Hypothalamus (tissue), 51 donors: ENCODE measurements at regions not wholly inside any gene's neighbourhood (a gene's known extent, or its start where the extent isn't known, plus 50 kb on each side); places are given as distances from the start of the nearest gene placed in this dataset.
"Not testable (repeated sequence)": the region's sequence is repeated elsewhere in the genome, so short reads cannot be mapped to it uniquely, and the experiment has no call there.

Experiments used
- DNase-seq, 51 donors: peaks; one replicate each; lab custom pipeline; 2025; lab: John Stamatoyannopoulos, UW

GRCh38 chr13:76829572-76830327 is 56.5 kb downstream of the KCTD12 start:
- no peak for DNase-seq

- DNase-seq: no peak
Measured at GRCh38 chr13:76828316-76828741, 57.9 kb downstream of the KCTD12 start.

DNA sequence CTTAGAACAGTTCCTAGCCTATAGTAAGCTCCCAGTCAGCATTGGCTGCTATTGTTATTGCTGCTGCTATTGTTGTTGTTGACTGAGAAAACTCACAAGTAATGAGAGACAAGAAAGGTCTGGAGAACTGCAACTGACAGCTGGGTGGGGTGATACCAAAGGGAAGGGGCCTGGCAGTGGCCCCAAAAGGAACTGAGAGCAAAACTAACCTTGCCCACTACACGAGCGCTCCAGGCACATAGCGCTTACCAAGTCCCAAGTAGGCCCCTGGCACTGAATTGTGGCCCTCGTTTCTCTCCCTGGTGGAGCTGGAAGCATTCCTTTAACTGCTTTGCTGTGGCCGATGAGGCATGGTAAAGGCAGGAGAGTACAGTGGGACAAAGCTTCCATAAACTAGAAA is 59.7 kb downstream of the KCTD12 start:
- DNase-seq: peak in 1 of 51 donors; percentile 18

DNA sequence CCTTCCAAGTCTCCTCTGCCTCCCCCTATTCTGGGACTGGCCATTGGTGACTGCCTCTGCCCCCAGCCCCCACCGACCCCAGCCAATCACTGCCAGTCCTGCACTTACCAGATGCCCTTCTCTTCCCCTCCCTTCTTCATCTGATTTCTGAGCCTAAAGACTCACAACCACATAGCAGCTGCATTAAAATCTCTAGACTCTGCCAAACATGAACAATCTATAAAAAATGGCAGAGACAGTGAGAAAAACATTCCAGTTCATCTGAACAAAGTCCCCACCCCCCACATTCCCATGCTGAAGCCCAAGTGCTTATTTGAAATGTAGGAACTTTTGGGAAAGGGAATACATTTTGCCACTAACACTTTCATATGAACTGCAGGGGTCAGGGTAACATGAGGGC is 60.8 kb downstream of the KCTD12 start:
- no peak for DNase-seq

DNA sequence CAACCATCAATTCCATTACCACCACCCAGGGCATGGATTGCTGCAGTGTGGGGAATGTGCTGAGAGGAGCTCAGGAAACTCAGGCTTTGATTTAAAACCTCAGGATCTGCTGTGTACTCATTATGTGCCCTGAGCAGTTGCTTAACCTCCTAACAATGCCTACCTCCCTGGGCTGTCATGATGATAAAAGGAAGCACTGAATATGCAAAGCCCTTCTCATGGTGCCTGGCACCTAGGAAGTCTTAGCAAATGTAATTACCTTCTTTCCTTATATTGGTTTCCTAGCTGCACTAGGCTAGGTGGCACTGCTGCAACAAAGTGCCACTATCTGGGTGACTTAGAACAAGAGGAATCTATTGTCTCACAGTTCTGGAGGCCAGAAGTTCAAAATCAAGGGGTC is 62.2 kb downstream of the KCTD12 start:
- DNase-seq: no peak

- DNase-seq: peak in 1 of 51 donors; percentile 5
Measured at GRCh38 chr13:76822698-76823267, 63.4 kb downstream of the KCTD12 start.

DNA sequence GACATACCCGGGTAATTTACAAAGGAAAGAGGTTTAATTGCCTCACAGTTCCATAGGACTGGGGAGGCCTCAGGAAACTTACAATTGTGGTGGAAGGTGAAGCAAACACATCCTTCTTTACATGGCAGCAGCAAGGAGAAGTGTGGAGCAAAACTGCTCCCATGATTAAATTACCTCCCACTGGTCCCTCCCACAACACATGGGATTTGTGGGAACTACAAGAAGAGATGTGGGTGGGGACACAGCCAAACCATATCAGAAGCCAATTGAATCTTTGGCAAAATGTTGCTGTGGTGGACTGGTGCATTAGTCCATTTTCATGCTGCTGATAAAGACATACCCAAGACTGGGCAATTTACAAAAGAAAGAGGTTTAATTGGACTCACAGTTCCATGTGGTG is 65.0 kb downstream of the KCTD12 start:
- not testable (repeated sequence) for DNase-seq

DNA sequence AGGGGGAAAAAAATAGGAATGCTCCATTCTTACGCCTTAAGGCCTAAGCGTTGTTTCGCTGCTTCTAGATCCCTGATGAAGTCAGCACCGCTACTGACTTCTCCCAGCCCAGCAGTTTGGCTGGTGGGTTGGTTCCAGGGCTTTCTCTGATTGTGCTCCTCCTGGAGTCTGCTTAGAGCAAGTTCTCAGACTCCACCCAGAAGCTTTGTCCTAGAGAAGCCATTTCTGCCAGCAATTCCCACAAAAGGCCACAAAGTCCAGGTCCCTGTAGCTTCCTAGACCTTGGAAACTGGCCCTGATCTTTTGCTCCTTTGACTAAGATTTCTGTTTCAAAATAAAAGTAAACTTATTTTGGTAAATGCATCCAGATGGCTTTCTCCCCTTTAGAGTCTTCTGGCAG is 65.4 kb downstream of the KCTD12 start:
- no peak for DNase-seq

- peak in 1 of 51 donors; percentile 27 for DNase-seq
Measured at GRCh38 chr13:76816394-76816793, 69.8 kb downstream of the KCTD12 start.

DNA sequence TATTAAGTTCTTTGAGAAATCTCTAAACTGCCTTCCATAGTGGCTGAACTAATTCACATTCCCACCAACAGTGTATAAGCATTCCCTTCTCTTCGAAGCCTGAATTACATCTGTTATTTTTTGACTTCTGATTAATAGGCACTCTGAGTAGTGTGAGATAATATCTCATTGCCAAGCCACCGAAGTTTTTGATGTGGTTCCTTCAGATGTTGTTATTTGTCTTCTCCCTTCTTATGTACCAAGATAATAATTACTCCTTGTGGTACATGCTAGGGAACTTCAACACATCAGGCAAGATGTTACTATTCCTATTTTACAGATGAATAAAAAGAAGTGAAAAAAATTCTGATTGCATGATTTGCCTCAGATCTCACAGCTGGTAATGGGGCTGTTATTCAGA is 70.9 kb downstream of the KCTD12 start:
- DNase-seq: no peak

DNA sequence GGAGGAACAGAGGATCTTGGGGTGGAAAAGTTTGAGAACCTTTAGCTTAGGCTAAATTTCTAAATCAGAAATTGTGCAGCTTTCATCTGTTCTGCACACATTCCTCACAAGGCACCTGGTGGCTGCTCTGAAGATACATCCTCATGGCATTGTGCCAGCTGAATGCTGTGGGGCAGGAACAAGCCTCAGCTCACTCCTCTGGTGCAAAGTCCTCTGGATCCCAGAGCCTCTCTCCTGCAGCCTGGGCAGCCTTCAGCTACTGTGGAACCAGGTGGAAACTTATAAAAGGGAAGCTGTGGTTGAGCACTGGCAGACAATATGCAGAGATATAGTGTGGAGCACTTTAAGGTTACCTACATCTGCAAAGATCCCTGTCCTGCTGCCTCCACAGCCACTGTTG is 72.3 kb downstream of the KCTD12 start:
- DNase-seq: no peak

- peak in 7 of 51 donors; percentile 8 to 50 (median 20) for DNase-seq
Measured at GRCh38 chr13:76813000-76813691, 73.1 kb downstream of the KCTD12 start.

DNA sequence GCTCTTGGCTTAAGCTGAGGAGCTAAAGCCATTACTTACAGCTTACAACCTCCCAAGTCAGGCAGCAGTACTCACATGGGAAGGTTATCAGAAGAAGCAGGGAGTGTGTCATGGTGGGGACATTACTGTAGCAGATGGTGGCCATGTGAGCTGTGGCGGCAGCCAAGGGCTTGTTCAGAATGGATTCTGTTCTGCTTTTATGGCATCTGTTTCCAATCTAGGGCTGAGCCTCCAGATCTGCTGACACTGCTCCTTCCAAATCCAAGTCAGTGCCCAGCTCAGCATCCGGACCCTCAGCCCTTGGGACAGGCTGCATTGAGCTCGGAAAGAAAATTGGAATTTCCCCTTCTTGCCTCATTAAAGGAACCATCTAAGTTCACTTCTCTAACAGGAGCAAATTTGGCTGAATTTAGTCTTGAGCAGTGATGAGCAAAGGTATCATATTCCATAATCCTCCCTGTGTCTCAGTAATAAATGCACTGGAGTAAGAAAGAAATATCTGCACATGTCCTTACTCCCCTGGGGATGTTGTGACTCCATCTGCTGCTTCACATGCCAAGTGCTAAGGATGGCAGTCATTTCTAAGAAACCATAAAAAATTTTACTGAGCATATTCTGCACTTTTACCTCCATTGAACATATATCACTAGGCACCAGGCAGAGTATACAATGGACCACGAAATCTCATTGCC is 73.9 kb downstream of the KCTD12 start:
- DNase-seq: peak in 12 of 51 donors; percentile 6 to 29 (median 18)

DNA sequence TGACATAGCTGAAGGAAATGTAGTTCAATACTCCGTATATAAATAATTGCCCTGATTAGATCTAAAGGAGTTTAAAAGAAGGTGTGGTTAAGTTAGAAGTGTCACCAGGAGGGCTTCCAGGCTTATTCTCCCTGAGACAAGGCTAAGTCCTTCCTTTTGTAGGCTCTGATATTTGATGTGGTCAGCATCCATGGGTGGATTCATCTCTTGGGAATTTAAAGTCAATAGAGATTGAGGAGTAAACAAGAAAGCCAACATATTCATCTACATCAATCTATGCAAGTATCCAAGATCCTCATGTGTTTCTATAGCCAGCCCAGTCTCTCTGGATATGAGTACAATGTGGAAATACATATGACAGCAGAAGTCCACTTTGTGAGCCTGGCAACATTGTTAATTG is 76.8 kb downstream of the KCTD12 start:
- no peak for DNase-seq

DNA sequence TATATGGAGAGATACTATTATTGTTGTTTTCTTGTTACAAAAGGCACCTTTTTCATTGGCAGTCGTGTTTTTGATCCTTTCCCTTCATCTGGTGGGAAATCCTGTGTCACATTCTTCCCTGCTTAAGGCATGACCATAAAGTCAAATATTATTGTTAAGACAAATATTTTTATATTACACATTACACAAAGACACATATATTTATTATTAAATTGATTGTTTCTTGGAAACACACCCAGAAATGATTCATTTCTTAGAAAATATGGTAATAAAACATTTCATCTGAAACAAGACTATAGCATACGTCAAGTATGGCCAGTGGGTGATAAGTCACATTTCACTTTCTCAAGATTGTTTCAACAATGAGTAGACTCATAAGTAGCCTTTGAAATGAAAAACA is 77.3 kb downstream of the KCTD12 start:
- no peak for DNase-seq

- no peak for DNase-seq
Measured at GRCh38 chr13:76804801-76805200, 81.4 kb downstream of the KCTD12 start.

- no peak for DNase-seq
Measured at GRCh38 chr13:76803831-76804230, 82.4 kb downstream of the KCTD12 start.

- DNase-seq: no peak
Measured at GRCh38 chr13:76800943-76801342, 85.3 kb downstream of the KCTD12 start.

DNA sequence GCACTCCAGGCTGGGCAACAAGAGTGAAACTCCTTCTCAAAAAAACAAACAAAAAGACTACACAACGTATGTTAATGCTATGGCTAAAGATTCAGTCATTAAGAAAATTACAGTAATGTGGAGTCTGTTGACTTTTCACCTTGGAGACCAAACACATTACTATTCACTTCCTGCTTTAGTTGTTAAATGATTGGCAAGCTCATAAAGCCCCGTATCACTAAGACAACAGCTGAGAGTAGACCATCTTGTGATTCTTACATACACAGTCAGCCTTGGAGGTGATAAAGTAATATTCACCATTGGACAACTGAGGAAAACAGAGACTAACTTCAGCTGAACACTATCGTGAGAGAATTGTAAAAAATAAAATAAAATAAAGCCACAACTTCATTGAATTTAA is 86.5 kb downstream of the KCTD12 start:
- DNase-seq: no peak

DNA sequence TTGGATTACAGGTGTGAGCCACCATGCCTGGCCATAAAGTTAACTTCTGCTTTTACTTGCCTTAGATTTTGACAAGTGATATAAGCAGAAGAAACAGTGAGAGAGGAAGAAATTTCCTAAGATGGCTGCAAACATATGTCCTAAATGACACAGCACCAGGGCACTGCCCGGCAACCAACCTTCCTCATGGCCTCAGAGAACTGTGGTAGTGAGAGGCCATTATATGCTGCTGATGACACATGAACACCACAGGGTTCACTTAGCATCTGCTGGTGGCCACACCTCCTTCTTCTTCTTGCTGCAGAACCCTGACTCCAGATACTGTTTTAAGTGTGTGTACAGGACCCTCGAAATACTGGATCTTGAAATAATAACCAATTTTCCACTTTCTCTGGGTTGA is 88.2 kb downstream of the KCTD12 start:
- DNase-seq: no peak

- no peak for DNase-seq
Measured at GRCh38 chr13:76797361-76797760, 88.8 kb downstream of the KCTD12 start.
